LNCaP clone FGC (cell line): ENCODE measurements at regions not wholly inside any gene's neighbourhood (a gene's known extent, or its start where the extent isn't known, plus 50 kb on each side); places are given as distances from the start of the nearest gene placed in this dataset.
"Not testable (repeated sequence)": the region's sequence is repeated elsewhere in the genome, so short reads cannot be mapped to it uniquely, and the experiment has no call there.

Experiments
- DNase-seq: peaks from one replicate; pipeline ENCODE4 v3.0.0-alpha.2; 2011; ENCODE audit warnings: low read depth
- H3K4me3 ChIP-seq: 2 replicates; pipeline ENCODE4 v1.5.1; 2011; ENCODE audit warnings: mild to moderate bottlenecking, low read depth, low read length, control low read depth
- TF ChIP-seq, protein P1 (sequence below): IDR thresholded peaks from 2 replicates; pipeline ENCODE4 v1.5.1; 2012; ENCODE audit warnings: mild to moderate bottlenecking; ENCODE audit not compliant: control insufficient read depth, insufficient read depth; ENCODE audit errors: extremely low read depth

DNA sequence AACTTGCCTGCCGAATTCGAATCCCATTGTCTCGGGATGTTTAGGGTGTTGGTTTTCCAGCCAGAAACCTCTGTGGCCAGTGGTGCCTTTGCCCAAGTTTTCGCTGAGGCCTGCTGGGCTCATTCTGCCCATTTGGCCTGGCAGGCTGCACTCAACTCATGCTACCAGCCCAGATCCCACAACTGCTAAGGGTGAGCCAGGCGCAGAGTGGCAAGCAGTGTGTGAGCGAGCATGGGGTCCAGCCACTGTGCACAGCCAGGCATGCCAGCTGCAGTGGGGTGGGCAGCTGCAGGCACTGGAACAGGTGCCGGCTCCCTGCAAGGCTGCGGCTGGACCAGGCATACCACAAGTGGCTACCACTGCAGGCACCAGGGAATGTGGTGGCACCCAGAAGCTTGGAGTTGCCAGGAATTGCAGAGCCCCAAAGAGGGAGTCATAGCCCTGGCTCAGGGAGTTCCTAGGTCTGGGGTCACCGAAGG, 151.4 kb upstream of the P2RY1 start:
- DNase-seq: no peak
- TF ChIP-seq, protein P1, sequence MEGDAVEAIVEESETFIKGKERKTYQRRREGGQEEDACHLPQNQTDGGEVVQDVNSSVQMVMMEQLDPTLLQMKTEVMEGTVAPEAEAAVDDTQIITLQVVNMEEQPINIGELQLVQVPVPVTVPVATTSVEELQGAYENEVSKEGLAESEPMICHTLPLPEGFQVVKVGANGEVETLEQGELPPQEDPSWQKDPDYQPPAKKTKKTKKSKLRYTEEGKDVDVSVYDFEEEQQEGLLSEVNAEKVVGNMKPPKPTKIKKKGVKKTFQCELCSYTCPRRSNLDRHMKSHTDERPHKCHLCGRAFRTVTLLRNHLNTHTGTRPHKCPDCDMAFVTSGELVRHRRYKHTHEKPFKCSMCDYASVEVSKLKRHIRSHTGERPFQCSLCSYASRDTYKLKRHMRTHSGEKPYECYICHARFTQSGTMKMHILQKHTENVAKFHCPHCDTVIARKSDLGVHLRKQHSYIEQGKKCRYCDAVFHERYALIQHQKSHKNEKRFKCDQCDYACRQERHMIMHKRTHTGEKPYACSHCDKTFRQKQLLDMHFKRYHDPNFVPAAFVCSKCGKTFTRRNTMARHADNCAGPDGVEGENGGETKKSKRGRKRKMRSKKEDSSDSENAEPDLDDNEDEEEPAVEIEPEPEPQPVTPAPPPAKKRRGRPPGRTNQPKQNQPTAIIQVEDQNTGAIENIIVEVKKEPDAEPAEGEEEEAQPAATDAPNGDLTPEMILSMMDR: no peak
- no peak overlapping the region for H3K4me3 ChIP-seq

DNA sequence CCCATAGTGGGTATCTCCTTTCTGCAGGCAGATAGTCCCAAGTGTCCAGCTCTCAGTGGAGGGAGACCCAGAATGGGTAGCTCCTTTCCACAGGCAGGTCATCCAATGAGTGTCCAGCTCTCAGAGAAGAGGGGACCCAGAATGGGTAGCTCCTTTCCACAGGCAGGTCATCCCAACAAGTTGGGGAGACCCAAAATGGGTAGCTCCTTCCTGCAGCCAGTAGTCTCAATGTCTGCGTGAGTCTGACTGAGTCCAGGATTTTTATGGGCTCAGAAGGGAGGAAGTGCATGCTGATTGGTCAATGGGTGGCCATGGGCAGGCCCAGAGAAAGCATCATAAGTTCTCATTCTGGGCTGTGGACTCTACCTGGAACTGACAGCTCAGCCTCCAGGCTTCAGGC, 150.7 kb upstream of the P2RY1 start:
- no peak overlapping the region for H3K4me3 ChIP-seq
- no peak for DNase-seq
- TF ChIP-seq, protein P1: no peak

DNA sequence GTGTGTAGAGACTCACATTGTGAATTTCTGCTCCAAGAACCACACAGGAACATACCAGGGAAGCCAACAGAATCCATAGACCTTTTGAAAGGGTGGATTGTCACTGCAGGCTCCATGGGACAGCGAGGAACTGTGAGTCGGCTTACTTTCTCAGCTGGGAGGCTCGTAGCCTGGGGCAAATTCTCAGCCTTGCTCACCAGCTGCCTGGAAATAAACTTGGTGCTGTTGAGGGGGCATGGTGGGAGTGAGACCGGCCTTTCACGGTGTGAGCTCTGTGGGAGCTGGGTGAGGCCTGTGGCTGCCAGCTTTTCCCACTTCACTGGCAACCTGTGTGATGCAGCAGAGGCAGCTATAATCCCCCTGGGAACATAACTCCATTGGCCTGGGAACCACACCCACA, 146.6 kb upstream of the P2RY1 start:
- TF ChIP-seq, protein P1: no peak
- DNase-seq: no peak
- no peak overlapping the region for H3K4me3 ChIP-seq

DNA sequence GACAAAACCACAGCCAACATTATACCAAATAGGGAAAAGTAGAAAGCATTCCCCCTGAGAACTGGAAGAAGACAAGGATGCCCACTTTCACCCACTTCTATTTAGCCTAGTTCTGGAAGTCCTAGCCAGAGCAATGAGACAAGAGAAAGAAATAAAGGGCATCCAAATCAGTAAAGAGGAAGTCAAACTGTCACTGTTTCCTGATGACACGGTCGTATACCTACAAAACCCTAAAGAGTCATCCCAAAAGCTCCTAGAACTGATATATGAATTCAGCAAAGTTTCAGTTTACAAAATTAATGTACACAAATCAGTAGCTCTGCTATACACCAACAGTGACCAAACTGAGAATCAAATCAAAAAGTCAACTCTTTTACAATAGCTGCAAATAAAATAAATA, 142.6 kb upstream of the P2RY1 start:
- not testable (repeated sequence) for H3K4me3 ChIP-seq, DNase-seq

DNA sequence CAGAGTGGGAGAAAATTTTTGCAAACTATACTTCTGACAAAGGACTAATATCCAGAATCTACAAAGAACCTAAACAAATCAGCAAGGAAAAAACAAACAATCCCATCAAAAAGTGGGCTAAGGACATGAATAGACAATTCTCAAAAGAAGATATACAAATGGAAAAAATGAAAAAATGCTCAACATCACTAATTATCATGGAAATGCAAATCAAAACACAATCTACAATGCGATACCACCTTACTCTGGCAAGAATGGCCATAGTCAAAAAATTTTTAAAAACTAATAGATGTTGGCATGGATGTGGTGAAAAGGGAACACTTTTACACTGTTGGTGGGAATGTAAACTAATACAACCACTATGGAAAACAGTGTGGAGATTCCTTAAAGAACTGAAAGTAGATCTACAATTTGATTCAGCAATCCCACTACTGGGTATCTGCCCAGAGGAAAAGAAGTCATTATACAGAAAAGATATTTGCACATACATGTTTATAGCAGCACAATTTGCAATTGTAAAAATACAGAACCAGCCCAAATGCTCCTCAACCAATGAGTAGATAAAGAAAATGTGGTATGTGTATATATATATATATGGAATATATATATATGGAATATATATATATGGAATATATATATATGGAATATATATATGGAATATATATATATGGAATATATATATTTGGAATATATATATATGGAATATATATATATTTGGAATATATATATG, 141.2 kb upstream of the P2RY1 start:
- DNase-seq, H3K4me3 ChIP-seq: not testable (repeated sequence)

DNA sequence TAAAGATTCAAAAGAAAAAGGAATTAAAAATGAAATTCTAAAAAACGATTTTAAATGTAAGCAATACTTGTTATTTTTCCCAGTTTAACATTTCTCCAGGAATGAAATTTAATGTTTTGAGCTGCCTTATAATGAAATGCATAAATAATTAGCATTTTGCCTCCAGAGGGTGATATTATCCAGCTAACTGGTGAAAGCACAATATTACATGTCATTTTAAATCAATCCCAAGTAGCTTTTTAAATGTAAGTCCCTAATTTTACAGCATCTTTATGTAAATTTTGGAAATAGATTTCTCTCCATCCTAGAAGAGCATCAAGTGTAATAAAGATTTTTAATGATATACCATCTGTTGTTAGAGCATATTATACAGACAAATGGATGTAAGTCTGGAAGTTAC, 139.1 kb upstream of the P2RY1 start:
- DNase-seq: no peak
- no peak overlapping the region for H3K4me3 ChIP-seq
- TF ChIP-seq, protein P1: no peak

DNA sequence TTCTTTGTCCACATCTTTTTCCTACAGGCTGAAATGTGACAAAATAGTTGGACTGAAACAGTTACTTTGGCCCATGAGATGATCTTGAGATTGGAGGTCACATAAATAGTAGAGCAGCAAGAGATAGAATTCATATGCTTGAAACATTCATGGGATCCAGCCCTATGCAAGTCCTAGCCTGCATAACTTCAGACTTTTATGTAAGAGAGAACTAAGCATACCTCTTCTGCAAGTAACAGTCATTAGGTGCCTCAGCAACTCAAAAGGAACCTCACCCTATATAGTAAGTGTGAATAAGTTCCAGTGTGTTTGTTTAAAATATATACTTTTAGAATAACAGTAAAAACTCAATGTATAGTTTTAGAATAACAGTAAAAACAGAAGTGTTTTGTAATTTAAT, 138.0 kb upstream of the P2RY1 start:
- DNase-seq: no peak
- TF ChIP-seq, protein P1: no peak
- H3K4me3 ChIP-seq: no peak overlapping the region

DNA sequence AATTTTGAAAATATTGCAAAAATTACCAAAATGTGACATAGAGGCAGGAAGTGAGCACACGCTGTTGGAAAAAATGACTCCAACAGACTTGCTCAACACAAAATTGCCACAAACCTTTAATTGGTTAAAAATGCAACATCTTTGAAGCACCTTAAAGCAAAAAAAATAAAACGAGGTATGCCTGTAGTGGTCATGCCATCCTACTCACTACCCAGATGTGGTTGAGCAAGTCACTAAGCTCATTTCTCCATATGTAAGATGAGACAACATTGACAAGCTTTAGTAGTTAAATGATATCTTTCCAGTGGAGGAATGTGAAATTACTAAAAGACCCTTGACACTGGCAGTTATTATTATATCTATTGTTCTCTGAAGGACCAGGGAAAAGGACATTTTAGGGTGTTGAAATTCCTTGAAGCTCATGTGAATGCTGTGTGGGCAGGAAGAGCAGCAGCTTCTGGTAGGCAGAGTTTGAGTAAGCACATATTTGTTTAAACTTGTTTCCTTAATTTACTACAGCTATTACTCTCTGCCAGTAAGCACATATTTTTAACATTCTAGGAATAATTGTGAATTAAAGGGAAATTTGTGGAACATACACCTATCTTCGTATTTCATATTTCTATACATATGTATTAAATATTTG, 131.6 kb upstream of the P2RY1 start:
- TF ChIP-seq, protein P1: no peak
- H3K4me3 ChIP-seq: no peak overlapping the region
- no peak for DNase-seq
